A549 (cell line): ENCODE measurements at regions not wholly inside any gene's neighbourhood (a gene's known extent, or its start where the extent isn't known, plus 50 kb on each side); places are given as distances from the start of the nearest gene placed in this dataset.
"Not testable (repeated sequence)": the region's sequence is repeated elsewhere in the genome, so short reads cannot be mapped to it uniquely, and the experiment has no call there.

Experiments
- ATAC-seq, 2 experiments: fragments of 200-7000 bp in 1 of 2; fragments of >200 bp in 1 of 2; cut with Nextera tagmentation in 1 of 2; cut with Tn5 transposase in 1 of 2; 3 replicates each; pipeline versions ENCODE4 v1.8.0 to v1.9.1; 2018 to 2020; ENCODE audit warnings: mild to moderate bottlenecking in 1 of 2, moderate library complexity in 1 of 2
- CTCF ChIA-PET: fragments of 300-600 bp; sonication (Branson Sonifier 250); formaldehyde crosslinking; extraction: SDS; loops from one replicate; lab custom pipeline; 2021; ENCODE audit warnings: antibody characterized with exemption, inconsistent platforms; lab: Yijun Ruan, JAX
- POLR2A ChIA-PET: fragments of 350-600 bp; formaldehyde crosslinking; extraction: SDS; loops from one replicate; lab custom pipeline; 2021; ENCODE audit warnings: antibody characterized with exemption, inconsistent platforms; lab: Yijun Ruan, JAX
- DNase-seq, 2 experiments: peaks; one replicate each; pipeline versions ENCODE4 v3.0.0 to v3.0.0-alpha.2; 2011 to 2016; ENCODE audit warnings: low read depth in 1 of 2, low spot score in 1 of 2
- FAIRE-seq: peaks from 2 replicates; lab custom pipeline; 2011; peaks lifted over from hg19 to GRCh38; lab: Jason Lieb, UNC
- H3K27ac ChIP-seq, 2 experiments: fragments of >200 bp; sonication (Bioruptor Twin); formaldehyde crosslinking; 3 replicates each; pipeline ENCODE4 v1.5.1; 2016 to 2017
- H3K4me1 ChIP-seq: fragments of >200 bp; sonication (Bioruptor Twin); formaldehyde crosslinking; 3 replicates; pipeline ENCODE4 v1.6.1; 2016
- H3K4me2 ChIP-seq: fragments of >200 bp; sonication (Bioruptor Twin); formaldehyde crosslinking; 3 replicates; pipeline ENCODE4 v1.6.1; 2016
- H3K4me3 ChIP-seq: fragments of >200 bp; sonication (Bioruptor Twin); formaldehyde crosslinking; 3 replicates; pipeline ENCODE4 v1.5.1; 2016
- H3K9me3 ChIP-seq: fragments of >200 bp; sonication (Bioruptor Twin); formaldehyde crosslinking; 3 replicates; pipeline ENCODE4 v1.6.1; 2016
- ATOH8 ChIP-seq: fragments of 250-450 bp; sonication (Bioruptor Pico); IDR thresholded peaks from 2 replicates; pipeline ENCODE4 v1.5.0; 2020; ENCODE audit warnings: low read depth, mild to moderate bottlenecking, moderate library complexity
- CEBPB ChIP-seq, 2 experiments: fragments of >200 bp in 1 of 2; sonication (Bioruptor Twin) in 1 of 2; formaldehyde crosslinking in 1 of 2; IDR thresholded peaks; 2 replicates each; pipeline ENCODE4 v1.6.1; 2012 to 2016
- CHD4 ChIP-seq: fragments of 200-600 bp; sonication (generic); IDR thresholded peaks from 2 replicates; pipeline ENCODE4 v1.6.1; 2016; ENCODE audit warnings: antibody characterized with exemption, mild to moderate bottlenecking, borderline replicate concordance
- HES2 ChIP-seq: fragments of >200 bp; sonication (Bioruptor Twin); formaldehyde crosslinking; IDR thresholded peaks from 2 replicates; pipeline ENCODE4 v1.6.1; 2016
- HOXB13 ChIP-seq: fragments of 250-450 bp; sonication (Bioruptor Pico); IDR thresholded peaks from 2 replicates; pipeline ENCODE4 v1.5.0; 2020; ENCODE audit warnings: low read depth, mild to moderate bottlenecking, moderate library complexity
- RNF2 ChIP-seq: fragments of 200-600 bp; sonication (generic); IDR thresholded peaks from 2 replicates; pipeline ENCODE4 v1.6.1; 2016; ENCODE audit warnings: low read depth, mild to moderate bottlenecking, antibody characterized with exemption, moderate library complexity, borderline replicate concordance
- SREBF2 ChIP-seq: fragments of 450-650 bp; IDR thresholded peaks from 2 replicates; pipeline ENCODE4 v1.6.1; 2014; ENCODE audit warnings: mild to moderate bottlenecking, moderate library complexity
- WGBS: methylation state at CpG from one replicate; pipeline ENCODE4 v1.1.6; 2017; ENCODE audit errors: missing lambda C conversion rate; 5-methylcytosine and 5-hydroxymethylcytosine counted together

GRCh38 chr1:66480162-66480561, 53.8 kb upstream of the SGIP1 start:
- FAIRE-seq (no peak), ATAC-seq (no peak), DNase-seq (no peak)
- Histone ChIP-seq H3K4me3 (no peak overlapping the region), H3K4me2 (no peak overlapping the region), H3K27ac (no peak overlapping the region), H3K4me1 (peaks cover 10% of the 10 kb centered on the region; the same call in 1 of the 3 replicates), H3K9me3 (no peaks in the 10 kb centered on the region)
- ChIA-PET CTCF (interaction anchor here (1.5 kb wide), 1 partner anchor 24 kb away, joined by 6 read pairs; no protein-coding TSS in a partner anchor), POLR2A (no interaction called here)
- no peak for TF ChIP-seq ATOH8 (CRISPR knock-in tag)
- no peak for TF ChIP-seq HOXB13 (CRISPR knock-in tag)
- no peak for TF ChIP-seq HES2
- TF ChIP-seq CEBPB (IDR thresholded peaks at IDR 0.05) = no peak
- TF ChIP-seq SREBF2 = no peak
- TF ChIP-seq RNF2 = no peak
- TF ChIP-seq CHD4 = no peak
- WGBS = 83% methylated on average over 3 of the region's 3 CpGs

GRCh38 chr1:66481215-66481614, 52.7 kb upstream of the SGIP1 start:
- H3K4me3 ChIP-seq, H3K4me2 ChIP-seq, FAIRE-seq, DNase-seq, H3K9me3 ChIP-seq, ATAC-seq, H3K4me1 ChIP-seq, POLR2A ChIA-PET, H3K27ac ChIP-seq, CTCF ChIA-PET: not testable (repeated sequence)
- WGBS = 85% methylated on average over 4 of the region's 15 CpGs
